ENCODE measurements at regions not wholly inside any gene's neighbourhood (a gene's known extent, or its start where the extent isn't known, plus 50 kb on each side); places are given as distances from the start of the nearest gene placed in this dataset.

DNA sequence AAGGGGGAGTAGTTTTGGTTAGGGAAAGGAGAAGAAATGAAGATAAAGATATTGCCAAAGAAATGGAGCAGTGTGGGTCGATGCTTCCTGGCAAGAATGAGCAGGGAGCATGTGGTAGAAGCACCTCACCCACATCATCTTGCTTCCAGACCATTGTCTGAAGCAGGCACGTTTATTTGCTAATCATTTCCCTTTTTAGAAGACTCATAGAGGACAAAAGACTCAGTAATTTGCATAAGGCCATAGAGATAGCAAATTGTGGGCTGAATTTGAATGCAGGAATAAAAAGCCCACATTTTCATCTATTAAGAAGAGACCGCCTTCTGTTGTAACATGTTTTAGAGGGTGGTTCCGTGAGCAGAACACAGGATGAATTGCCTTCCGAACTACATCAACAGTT is 275.2 kb upstream of the FAT4 start:
- ChIA-PET POLR2A (ENCODE audit: partially characterized antibody) (no interaction called here), CTCF (ENCODE audit: partially characterized antibody) (no interaction called here)
- Histone ChIP-seq H2BK120ac (replicated peaks; ENCODE audit: low read depth, low read length) (no peak overlapping the region), H3K23ac (ENCODE audit: insufficient read length) (no peak overlapping the region), H3K9me3 (ENCODE audit: insufficient read depth in 2 of 2, low read depth in 1 of 2, low read length in 1 of 2) (no peaks in the 10 kb centered on the region), H3K4ac (replicated peaks; ENCODE audit: insufficient read length, low read depth, low read length) (no peak overlapping the region), H3K23me2 (ENCODE audit: low read depth, low read length) (no peaks in the 10 kb centered on the region), H3K4me3 (ENCODE audit: extremely low read depth in 1 of 4, insufficient read depth in 2 of 4, low read depth in 3 of 4, low read length in 4 of 4) (no peak overlapping the region), H3K56ac (replicated peaks; ENCODE audit: insufficient read length, low read depth, low read length) (no peak overlapping the region), H2BK5ac (ENCODE audit: low read depth, low read length) (no peak overlapping the region), H2AK5ac (ENCODE audit: low read depth, low read length) (no peak overlapping the region), H4K20me1 (replicated peaks in 1 of 2; ENCODE audit: control insufficient read depth in 1 of 2, insufficient read depth in 2 of 2, low read length in 2 of 2) (no peaks in the 10 kb centered on the region), H3K27me3 (replicated peaks in 1 of 4; ENCODE audit: control insufficient read depth in 3 of 4, extremely low read depth in 1 of 4, insufficient read depth in 3 of 4, low read length in 3 of 4) (no peaks in the 10 kb centered on the region), H2BK20ac (ENCODE audit: low read length) (no peak overlapping the region), H3K79me2 (ENCODE audit: control insufficient read depth in 1 of 2, insufficient read depth in 2 of 2, low read length in 2 of 2) (no peaks in the 10 kb centered on the region), H3K4me2 (ENCODE audit: insufficient read depth in 1 of 2, low read depth in 2 of 2, low read length in 2 of 2) (no peak overlapping the region), H4K91ac (replicated peaks; ENCODE audit: insufficient read length, low read length) (no peak overlapping the region), H4K8ac (ENCODE audit: extremely low read depth, insufficient read depth, low read length) (no peak overlapping the region), H3K9ac (replicated peaks in 1 of 4; ENCODE audit: extremely low read depth in 1 of 4, low read depth in 3 of 4, low read length in 3 of 4) (no peak overlapping the region), H2BK15ac (ENCODE audit: low read length) (no peak overlapping the region), H3K18ac (ENCODE audit: extremely low read depth, low read length) (no peak overlapping the region), H2BK12ac (ENCODE audit: low read depth, low read length) (no peak overlapping the region), H3K27ac (ENCODE audit: low read depth, low read length) (no peak overlapping the region), H3K4me1 (replicated peaks in 1 of 4; ENCODE audit: control insufficient read depth in 3 of 4, insufficient read depth in 4 of 4, low read length in 3 of 4) (no peaks in the 10 kb centered on the region), H3K36me3 (ENCODE audit: control insufficient read depth in 2 of 4, insufficient read depth in 4 of 4, low read length in 3 of 4) (no peaks in the 10 kb centered on the region), H3K79me1 (ENCODE audit: low read depth, low read length) (no peaks in the 10 kb centered on the region), H3K14ac (ENCODE audit: insufficient read length) (no peak overlapping the region), H2AFZ (ENCODE audit: low read length) (0 out of 2 replicates have a peak overlapping the region, but pooled peaks have one; percentile 36), H4K5ac (ENCODE audit: insufficient read length, low read depth, low read length) (no peak overlapping the region)
- 87% methylated on average over 5 of the region's 5 CpGs; no CpG with 5 or more reads in 1 of the 2 experiments for WGBS, 2 experiments (ENCODE audit: extremely low coverage in 1 of 2, insufficient coverage in 1 of 2, insufficient read length in 1 of 2, insufficient replicate concordance in 2 of 2, low coverage in 1 of 2, low lambda C conversion rate in 2 of 2, missing lambda C conversion rate in 1 of 2)
- no peak for TF ChIP-seq ASH2L (IDR thresholded peaks at IDR 0.05; ENCODE audit: low read length)
- TF ChIP-seq YY1 (IDR thresholded peaks at IDR 0.05; ENCODE audit: low read depth, low read length): no peak
- TF ChIP-seq, protein P1, sequence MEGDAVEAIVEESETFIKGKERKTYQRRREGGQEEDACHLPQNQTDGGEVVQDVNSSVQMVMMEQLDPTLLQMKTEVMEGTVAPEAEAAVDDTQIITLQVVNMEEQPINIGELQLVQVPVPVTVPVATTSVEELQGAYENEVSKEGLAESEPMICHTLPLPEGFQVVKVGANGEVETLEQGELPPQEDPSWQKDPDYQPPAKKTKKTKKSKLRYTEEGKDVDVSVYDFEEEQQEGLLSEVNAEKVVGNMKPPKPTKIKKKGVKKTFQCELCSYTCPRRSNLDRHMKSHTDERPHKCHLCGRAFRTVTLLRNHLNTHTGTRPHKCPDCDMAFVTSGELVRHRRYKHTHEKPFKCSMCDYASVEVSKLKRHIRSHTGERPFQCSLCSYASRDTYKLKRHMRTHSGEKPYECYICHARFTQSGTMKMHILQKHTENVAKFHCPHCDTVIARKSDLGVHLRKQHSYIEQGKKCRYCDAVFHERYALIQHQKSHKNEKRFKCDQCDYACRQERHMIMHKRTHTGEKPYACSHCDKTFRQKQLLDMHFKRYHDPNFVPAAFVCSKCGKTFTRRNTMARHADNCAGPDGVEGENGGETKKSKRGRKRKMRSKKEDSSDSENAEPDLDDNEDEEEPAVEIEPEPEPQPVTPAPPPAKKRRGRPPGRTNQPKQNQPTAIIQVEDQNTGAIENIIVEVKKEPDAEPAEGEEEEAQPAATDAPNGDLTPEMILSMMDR (IDR thresholded peaks at IDR 0.05; ENCODE audit: control extremely low read depth in 1 of 3, insufficient read depth in 1 of 3, low read depth in 1 of 3, low read length in 3 of 3): peak in 1 of 3 experiments; percentile 14; a peak in 1 of 4 replicates
- TF ChIP-seq RAD21 (IDR thresholded peaks at IDR 0.05 in 1 of 2, conservative IDR thresholded peaks at IDR 0.05 in 1 of 2; ENCODE audit: low read depth in 2 of 2, low read length in 2 of 2): peak in 1 of 2 experiments; percentile 14; a peak in 2 of 4 replicates
- no peak for DNase-seq (ENCODE audit: low read depth in 1 of 2, low spot score in 2 of 2)
- FAIRE-seq: no peak

All from H1 (cell line).